ENCODE measurements at regions not wholly inside any gene's neighbourhood (a gene's known extent, or its start where the extent isn't known, plus 50 kb on each side); places are given as distances from the start of the nearest gene placed in this dataset.

- Histone ChIP-seq H3K79me2 (ENCODE audit: insufficient read depth, low read depth, low read length) (no peaks in the 10 kb centered on the region), H3K27ac (ENCODE audit: low read depth, low read length, poor library complexity, severe bottlenecking) (no peak overlapping the region), H3K4me3 (ENCODE audit: low read depth, low read length, poor library complexity, severe bottlenecking) (no peak overlapping the region), H2AFZ (ENCODE audit: low read length) (no peak overlapping the region), H3K4me2 (ENCODE audit: low read length) (no peak overlapping the region), H4K20me1 (ENCODE audit: insufficient read depth, low read length) (no peaks in the 10 kb centered on the region), H3K36me3 (ENCODE audit: insufficient read depth, low read length) (no peaks in the 10 kb centered on the region), H3K4me1 (ENCODE audit: insufficient read depth, low read length, poor library complexity, severe bottlenecking) (no peaks in the 10 kb centered on the region), H3K9me3 (ENCODE audit: low read length) (no peaks in the 10 kb centered on the region), H3K9me2 (ENCODE audit: insufficient read depth, low read length) (no peaks in the 10 kb centered on the region)
- TF ChIP-seq EZH2phosphoT487 (IDR thresholded peaks at IDR 0.05; ENCODE audit: borderline replicate concordance, low read depth, low read length) (no peak), CTCF (conservative IDR thresholded peaks at IDR 0.05; ENCODE audit: low read length) (no peak)
- BruUV-seq (replicated peaks), result no TSS peak
- POLR2A ChIA-PET, result interaction anchor here (0.6 to 1.1 kb wide), 3 partner anchors 50 to 493 kb away, joined by 3 to 4 read pairs (median 4); no protein-coding TSS in a partner anchor
- no peak for DNase-seq (ENCODE audit: low spot score)
- CTCF ChIA-PET (ENCODE audit: unreplicated experiment), result no interaction called here
- intact Hi-C loops (cut with micrococcal nuclease; ENCODE audit: unreplicated experiment), result no loop called here
Measured at GRCh38 chr7:94324380-94325121, 70.1 kb upstream of the COL1A2 start.

DNA sequence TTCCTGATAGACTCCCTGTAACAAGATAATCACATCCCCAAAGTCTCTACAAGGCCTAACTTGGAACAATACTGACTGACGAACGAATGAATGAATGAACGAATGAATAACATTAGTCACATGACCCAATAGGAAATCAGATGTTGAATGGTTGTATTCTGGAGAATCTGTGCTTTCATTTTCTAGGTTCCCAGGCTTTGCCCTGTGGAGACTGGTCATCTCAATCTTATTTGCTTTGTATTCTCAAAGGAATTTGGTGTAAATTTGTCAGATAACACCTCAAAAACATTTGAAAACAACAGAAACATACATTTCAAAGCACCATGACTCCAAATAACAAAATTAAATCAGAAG lies 69.6 kb upstream of the COL1A2 start:
- no TSS peak for BruUV-seq (replicated peaks)
- TF ChIP-seq EZH2phosphoT487 (IDR thresholded peaks at IDR 0.05; ENCODE audit: borderline replicate concordance, low read depth, low read length) (no peak), CTCF (conservative IDR thresholded peaks at IDR 0.05; ENCODE audit: low read length) (no peak)
- ChIA-PET CTCF (ENCODE audit: unreplicated experiment) (no interaction called here), POLR2A (no interaction called here)
- intact Hi-C loops (cut with micrococcal nuclease; ENCODE audit: unreplicated experiment), result no loop called here
- H3K4me3 ChIP-seq (ENCODE audit: low read depth, low read length, poor library complexity, severe bottlenecking), result no peak overlapping the region
- no peaks in the 10 kb centered on the region for H3K9me2 ChIP-seq (ENCODE audit: insufficient read depth, low read length)
- H3K27ac ChIP-seq (ENCODE audit: low read depth, low read length, poor library complexity, severe bottlenecking), result no peak overlapping the region
- no peaks in the 10 kb centered on the region for H3K4me1 ChIP-seq (ENCODE audit: insufficient read depth, low read length, poor library complexity, severe bottlenecking)
- H4K20me1 ChIP-seq (ENCODE audit: insufficient read depth, low read length), result no peaks in the 10 kb centered on the region
- H3K79me2 ChIP-seq (ENCODE audit: insufficient read depth, low read depth, low read length), result no peaks in the 10 kb centered on the region
- no peak overlapping the region for H3K4me2 ChIP-seq (ENCODE audit: low read length)
- H3K9me3 ChIP-seq (ENCODE audit: low read length), result no peaks in the 10 kb centered on the region
- H3K36me3 ChIP-seq (ENCODE audit: insufficient read depth, low read length), result no peaks in the 10 kb centered on the region
- no peak for DNase-seq (ENCODE audit: low spot score)
- no peak overlapping the region for H2AFZ ChIP-seq (ENCODE audit: low read length)

DNA sequence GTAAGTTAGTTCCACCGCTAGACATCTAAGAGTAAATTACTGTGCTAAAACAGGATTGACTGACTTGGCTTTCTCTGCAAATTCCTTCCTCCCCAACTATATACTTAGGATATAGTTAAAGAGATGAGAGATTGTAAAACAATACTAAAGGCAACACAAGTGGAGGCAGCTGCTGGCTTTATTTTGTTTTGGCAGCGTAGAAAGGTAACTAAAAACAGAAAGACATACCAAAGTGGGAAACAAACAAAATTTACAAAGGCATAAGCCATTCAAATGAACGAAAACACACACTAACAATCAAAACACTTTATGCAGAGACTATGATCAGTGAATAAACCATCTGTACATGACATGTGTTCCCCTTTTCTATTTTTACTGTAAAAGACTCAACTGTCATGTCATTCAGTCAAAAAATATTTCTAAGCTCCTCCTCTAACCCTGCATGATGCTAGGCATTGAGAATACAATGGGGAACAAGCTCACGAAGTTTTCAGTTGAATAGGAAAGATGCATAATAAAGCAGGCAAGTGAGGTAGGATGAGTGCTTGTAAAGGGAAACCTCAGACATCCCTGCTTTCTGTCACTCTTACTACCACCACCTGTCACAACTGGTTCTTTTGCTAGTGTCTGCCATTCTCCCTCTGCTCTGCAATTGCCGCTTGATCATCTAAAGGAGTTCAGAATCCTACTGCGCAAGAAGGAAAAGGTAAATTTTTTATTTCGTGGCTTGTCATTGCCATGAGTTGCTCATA lies 64.2 kb upstream of the COL1A2 start:
- H3K4me2 ChIP-seq (ENCODE audit: low read length), result no peak overlapping the region
- no peak overlapping the region for H2AFZ ChIP-seq (ENCODE audit: low read length)
- H3K9me2 ChIP-seq (ENCODE audit: insufficient read depth, low read length), result no peaks in the 10 kb centered on the region
- no peaks in the 10 kb centered on the region for H3K4me1 ChIP-seq (ENCODE audit: insufficient read depth, low read length, poor library complexity, severe bottlenecking)
- ChIA-PET POLR2A (no interaction called here), CTCF (ENCODE audit: unreplicated experiment) (no interaction called here)
- H3K79me2 ChIP-seq (ENCODE audit: insufficient read depth, low read depth, low read length), result no peaks in the 10 kb centered on the region
- intact Hi-C loops (cut with micrococcal nuclease; ENCODE audit: unreplicated experiment), result no loop called here
- H3K27ac ChIP-seq (ENCODE audit: low read depth, low read length, poor library complexity, severe bottlenecking), result no peak overlapping the region
- no peaks in the 10 kb centered on the region for H3K9me3 ChIP-seq (ENCODE audit: low read length)
- TF ChIP-seq EZH2phosphoT487 (IDR thresholded peaks at IDR 0.05; ENCODE audit: borderline replicate concordance, low read depth, low read length) (no peak), CTCF (conservative IDR thresholded peaks at IDR 0.05; ENCODE audit: low read length) (no peak)
- no TSS peak for BruUV-seq (replicated peaks)
- no peak for DNase-seq (ENCODE audit: low spot score)
- no peaks in the 10 kb centered on the region for H4K20me1 ChIP-seq (ENCODE audit: insufficient read depth, low read length)
- H3K4me3 ChIP-seq (ENCODE audit: low read depth, low read length, poor library complexity, severe bottlenecking), result no peak overlapping the region
- H3K36me3 ChIP-seq (ENCODE audit: insufficient read depth, low read length), result no peaks in the 10 kb centered on the region

Data from OCI-LY7 (cell line).